Esophagus muscularis mucosa (tissue), 3 donors: ENCODE measurements at regions not wholly inside any gene's neighbourhood (a gene's known extent, or its start where the extent isn't known, plus 50 kb on each side); places are given as distances from the start of the nearest gene placed in this dataset.

Experiments
- POLR2AphosphoS5 ChIP-seq, 2 donors: sonication (generic); formaldehyde crosslinking; IDR thresholded peaks; one replicate each; pipeline ENCODE4 v1.6.1; 2017; ENCODE audit warnings: antibody characterized with exemption in 2 of 2
- TF ChIP-seq, protein P1 (sequence below), 3 experiments: fragments of 200-600 bp in 2 of 3; fragments of 450-650 bp in 1 of 3; sonication (generic) in 2 of 3; IDR thresholded peaks; one replicate each; pipeline ENCODE4 v1.5.1; 2017 to 2019; ENCODE audit warnings: antibody characterized with exemption in 3 of 3, mild to moderate bottlenecking in 2 of 3, moderate library complexity in 1 of 3

DNA sequence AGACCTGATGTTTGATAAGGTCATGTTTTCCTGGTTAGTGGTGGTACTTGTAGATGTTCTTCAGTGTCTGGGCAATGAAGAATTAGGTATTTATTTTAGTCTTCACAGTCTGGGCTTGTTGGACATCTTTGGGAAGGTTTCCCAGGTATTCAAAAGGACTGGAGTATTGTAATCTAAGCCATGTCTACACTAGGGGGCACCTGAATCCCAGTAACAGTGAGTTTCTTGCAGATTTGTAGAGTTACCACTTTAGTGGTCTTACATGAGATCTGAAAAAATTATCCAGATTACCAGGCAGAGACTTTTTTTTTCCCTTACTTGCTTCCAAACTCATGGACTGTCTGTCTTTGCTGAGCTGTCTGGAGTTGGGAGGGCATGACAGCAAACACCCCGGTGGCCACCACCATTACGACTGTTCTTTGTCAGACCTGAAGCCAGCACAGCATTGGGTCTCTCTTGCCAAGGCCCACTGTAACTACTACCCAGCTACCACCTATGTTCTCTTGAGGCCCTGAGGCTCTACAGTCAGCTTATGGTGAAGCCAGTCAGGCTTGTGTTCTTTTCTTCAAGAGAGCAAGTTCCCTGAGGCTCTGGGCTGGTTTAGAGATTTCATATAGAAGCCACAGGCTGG, 820.7 kb upstream of the FBXO33 start:
- TF ChIP-seq, protein P1, sequence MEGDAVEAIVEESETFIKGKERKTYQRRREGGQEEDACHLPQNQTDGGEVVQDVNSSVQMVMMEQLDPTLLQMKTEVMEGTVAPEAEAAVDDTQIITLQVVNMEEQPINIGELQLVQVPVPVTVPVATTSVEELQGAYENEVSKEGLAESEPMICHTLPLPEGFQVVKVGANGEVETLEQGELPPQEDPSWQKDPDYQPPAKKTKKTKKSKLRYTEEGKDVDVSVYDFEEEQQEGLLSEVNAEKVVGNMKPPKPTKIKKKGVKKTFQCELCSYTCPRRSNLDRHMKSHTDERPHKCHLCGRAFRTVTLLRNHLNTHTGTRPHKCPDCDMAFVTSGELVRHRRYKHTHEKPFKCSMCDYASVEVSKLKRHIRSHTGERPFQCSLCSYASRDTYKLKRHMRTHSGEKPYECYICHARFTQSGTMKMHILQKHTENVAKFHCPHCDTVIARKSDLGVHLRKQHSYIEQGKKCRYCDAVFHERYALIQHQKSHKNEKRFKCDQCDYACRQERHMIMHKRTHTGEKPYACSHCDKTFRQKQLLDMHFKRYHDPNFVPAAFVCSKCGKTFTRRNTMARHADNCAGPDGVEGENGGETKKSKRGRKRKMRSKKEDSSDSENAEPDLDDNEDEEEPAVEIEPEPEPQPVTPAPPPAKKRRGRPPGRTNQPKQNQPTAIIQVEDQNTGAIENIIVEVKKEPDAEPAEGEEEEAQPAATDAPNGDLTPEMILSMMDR (IDR thresholded peaks at IDR 0.05) = no peak
- TF ChIP-seq POLR2AphosphoS5 (IDR thresholded peaks at IDR 0.05) = no peak
